HuH-7 (cell line): ENCODE measurements at regions not wholly inside any gene's neighbourhood (a gene's known extent, or its start where the extent isn't known, plus 50 kb on each side); places are given as distances from the start of the nearest gene placed in this dataset.

Experiments used
- DNase-seq: peaks from one replicate; pipeline ENCODE4 v3.0.0; 2011; ENCODE audit warnings: low spot score

DNA sequence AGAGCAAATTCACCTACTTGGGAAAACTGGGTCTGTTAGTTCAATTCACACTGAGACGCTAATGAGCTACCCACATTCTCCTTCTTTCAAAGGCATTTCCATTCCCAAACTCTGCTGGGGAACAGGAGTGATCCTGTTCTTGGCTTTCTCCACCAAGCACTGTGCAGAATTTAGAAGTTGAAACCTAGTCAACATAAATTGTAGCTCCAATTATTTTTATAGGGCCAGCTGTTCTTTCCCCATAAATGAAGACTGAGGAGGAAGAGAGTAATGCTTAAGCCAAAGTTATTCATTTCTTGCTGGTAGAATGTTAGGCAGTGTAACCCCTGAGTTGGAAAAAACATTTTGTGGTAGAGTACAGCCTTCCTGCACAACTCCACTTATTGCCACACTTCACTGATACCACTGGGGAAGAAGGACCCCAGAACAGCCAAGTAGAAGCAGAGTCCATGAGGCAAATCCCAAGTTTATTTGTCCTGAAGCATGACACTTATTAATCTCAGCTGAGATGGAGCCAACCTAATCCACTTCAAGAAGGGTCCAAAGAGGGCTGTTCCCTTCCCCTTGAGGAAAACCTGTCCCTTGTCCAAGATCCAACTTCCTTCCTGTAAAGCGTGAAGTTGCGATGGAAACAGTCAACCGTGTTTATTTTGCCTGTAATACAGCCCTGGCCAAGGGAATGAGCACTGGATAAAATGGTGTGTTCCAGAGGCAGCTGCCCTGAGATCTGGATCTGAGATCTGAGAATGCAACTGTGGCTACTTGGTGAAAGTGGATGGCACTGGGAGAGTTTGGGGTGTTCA is 151.8 kb downstream of the TBX5 start:
- DNase-seq: no peak

DNA sequence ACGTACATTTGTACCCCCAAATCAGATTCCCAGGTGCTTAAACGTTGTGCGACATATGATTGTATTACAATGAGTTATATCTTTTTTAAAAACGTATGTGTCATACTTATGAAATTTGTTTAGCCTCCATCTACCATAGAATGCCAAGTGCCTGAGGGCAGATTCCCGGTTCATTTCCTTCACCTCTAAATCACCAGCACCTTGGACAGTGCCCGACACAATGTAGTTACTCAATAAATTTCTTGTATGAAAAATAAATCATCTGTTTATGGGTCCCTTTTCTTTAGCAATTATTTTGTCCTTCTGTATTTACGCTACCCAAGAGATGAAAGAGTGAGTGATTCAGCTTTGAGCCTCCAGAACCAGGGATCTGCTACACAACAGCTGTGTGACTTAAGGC is 157.4 kb downstream of the TBX5 start:
- DNase-seq: no peak

DNA sequence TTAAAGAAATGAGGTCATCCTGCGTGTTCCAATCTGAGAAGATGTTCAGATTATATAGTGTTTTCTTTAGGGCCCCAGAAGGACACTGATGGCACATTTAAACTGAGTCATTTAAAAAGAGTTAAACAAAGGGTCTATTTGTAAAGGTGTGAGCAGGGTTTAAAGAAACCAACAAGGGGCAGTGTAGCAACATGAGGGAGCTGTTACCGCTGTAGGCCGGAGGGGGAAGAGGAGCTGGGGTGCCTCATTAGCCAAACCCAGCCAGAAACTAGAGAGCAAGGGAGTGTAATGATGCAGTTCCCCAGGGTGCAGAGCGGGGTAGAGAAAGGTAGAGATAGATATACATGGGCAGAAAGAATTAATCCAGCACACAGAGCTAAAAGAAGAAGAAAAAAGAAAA is 160.4 kb downstream of the TBX5 start:
- no peak for DNase-seq

GRCh38 chr12:114241973-114242434 is 163.9 kb downstream of the TBX5 start:
- no peak for DNase-seq

DNA sequence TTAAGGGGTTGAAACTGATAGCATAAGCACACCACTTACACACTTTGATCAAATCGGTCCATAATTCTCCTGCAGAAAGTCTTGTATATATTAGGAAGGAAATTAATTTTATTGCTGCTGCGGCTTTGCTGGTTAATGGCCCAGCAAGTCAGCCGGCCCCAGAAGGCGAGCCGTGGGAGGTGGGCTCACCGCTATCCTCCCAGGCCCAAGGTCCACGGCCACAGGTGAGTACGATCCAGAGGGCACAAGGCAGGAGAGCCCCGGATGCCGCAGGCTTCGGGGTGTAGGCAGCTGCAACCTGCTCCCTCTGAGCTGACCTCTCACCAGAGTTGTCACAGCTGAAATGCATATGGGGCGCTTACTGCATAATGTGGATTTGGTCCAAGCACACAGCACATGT is 165.7 kb downstream of the TBX5 start:
- no peak for DNase-seq

DNA sequence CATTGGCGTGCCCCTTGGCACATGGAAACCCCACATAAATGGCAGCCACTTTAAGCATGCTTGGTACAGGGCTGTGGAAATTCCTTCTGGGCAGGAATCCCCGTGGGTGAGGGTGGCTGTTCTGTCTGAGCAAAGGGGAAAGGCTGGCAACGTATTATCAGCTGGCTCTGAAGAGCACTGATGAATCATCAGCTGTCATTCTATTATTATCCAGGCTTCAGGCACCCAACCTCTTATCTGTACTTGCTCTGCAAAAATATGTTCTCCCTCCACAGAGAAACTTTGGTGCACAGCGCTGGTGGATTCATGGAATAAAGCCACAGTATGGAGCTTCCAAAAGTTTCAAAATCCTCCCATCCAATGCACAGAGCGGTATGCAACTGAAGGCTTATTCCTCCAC is 167.1 kb downstream of the TBX5 start:
- DNase-seq: no peak

GRCh38 chr12:114237230-114237629 is 168.7 kb downstream of the TBX5 start:
- no peak for DNase-seq

GRCh38 chr12:114232187-114232586 is 173.8 kb downstream of the TBX5 start:
- DNase-seq: no peak

- no peak for DNase-seq
Measured at GRCh38 chr12:114229150-114229549, 176.8 kb downstream of the TBX5 start.

- DNase-seq: no peak
Measured at GRCh38 chr12:114226241-114226928, 179.6 kb downstream of the TBX5 start.

DNA sequence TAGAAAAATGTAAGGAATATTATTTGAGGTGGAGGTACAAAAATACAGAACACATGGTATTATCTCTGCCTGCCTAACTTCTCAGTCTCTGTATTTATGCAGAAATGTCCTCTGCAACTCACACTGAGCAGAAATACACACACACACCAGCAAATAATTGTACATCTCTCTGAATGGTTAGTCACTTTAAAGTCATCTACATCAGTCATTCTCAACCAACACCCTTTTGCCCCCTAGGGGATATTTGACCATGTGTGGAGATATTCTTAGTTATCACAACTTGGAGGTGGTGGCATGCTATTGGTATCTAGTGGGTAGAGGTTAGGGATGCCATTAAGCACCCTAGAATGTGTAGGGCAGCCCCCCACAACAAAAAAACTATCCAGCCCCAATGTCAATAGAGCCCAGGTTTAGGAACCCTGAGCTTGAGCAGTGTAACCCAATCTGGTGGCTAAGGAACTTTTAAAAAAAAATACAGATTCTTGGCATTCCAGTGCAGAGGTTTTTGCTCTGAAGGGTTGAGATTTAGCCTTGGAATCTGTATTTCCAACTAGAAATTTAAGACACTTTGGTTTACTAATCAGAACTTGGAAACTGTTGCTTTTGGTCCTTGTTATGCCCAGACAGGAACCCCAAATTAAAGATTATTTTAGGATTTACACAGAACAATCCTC is 183.8 kb downstream of the TBX5 start:
- no peak for DNase-seq

GRCh38 chr12:114221136-114221833 is 184.7 kb downstream of the TBX5 start:
- no peak for DNase-seq

GRCh38 chr12:114220311-114220710 is 185.6 kb downstream of the TBX5 start:
- no peak for DNase-seq

GRCh38 chr12:114218136-114218535 is 187.8 kb downstream of the TBX5 start:
- DNase-seq: no peak

DNA sequence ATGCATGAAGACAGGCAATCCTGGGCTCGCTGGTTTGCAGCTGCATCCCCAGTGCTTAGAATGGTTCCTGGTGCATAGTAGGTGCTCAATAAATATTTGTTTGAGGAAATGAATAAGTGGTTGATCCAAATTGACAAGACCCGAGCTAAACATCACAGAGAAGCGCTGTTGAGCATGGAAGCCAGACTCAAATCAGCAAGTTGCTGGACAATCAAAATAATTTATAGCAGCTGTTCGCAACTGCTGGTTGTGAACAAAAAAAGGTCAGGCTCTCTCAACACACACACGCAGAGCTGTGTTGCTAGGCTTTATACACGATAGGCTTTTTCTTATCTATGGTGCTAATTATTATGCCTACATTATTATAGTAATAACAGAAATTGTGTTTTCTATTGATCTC is 190.2 kb downstream of the TBX5 start:
- no peak for DNase-seq

GRCh38 chr12:114213055-114213581 is 192.8 kb downstream of the TBX5 start:
- DNase-seq: no peak

- no peak for DNase-seq
Measured at GRCh38 chr12:114209861-114210260, 196.1 kb downstream of the TBX5 start.

- DNase-seq: no peak
Measured at GRCh38 chr12:114206525-114206924, 199.4 kb downstream of the TBX5 start.

DNA sequence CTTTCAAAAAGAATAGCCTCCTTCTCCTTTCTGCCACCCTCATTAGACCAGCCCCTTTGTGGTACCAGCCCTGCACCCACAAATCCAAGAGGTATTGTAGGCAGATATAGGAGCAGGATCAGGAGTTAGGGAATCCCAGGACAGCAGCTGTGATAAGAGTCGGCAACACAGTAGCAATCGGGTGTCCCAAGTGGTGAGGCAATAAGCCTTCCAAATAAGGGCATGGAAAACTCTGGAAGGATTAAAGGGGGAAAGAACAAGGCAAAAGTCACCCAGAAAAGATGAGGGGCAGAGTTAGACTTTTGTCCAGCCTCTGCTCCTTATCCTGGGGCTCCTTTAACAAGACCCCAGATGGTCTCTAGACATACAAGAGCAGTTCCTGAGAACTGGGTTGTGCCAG is 204.2 kb downstream of the TBX5 start:
- no peak for DNase-seq

- DNase-seq: no peak
Measured at GRCh38 chr12:114194956-114195355, 211.0 kb downstream of the TBX5 start.

DNA sequence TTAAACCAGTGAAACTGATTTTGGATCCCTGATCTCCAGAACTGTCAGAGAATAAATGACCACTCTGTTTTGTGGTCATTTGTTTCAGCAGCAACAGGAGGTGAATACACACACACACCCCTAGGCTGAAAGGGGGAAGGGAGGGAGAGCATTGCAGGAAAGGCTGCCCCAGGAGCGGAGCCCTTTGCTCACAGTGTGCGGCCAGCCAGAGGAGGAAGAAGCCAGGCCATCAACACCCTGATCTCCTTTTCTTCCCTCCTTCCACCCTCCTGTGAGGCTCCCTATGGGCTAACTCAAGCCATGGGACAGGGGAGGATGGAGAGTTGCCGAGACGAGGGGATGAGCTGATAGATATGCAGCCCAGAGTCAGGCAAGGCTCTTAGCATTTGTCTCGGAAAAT is 211.9 kb downstream of the TBX5 start:
- DNase-seq: no peak

DNA sequence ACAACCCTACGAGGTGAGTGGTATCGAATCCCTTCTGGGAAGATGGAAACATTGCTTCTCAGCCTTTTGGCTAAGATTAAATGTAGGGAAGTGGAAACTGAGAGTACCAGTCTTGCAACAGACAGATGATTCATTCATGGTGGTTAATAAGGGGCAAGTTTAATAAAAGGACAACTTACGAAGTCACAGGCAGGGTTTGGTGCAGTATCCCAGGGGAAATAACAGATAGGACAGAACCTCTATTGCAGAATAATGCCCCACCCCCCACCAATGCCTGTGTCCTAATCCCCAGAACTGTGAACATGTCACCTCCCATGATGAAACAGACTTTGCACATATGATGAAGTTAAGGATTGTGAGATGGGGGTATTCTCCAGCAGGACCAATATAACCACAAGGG is 212.5 kb downstream of the TBX5 start:
- DNase-seq: no peak
